ENCODE measurements at regions not wholly inside any gene's neighbourhood (a gene's known extent, or its start where the extent isn't known, plus 50 kb on each side); places are given as distances from the start of the nearest gene placed in this dataset.

DNA sequence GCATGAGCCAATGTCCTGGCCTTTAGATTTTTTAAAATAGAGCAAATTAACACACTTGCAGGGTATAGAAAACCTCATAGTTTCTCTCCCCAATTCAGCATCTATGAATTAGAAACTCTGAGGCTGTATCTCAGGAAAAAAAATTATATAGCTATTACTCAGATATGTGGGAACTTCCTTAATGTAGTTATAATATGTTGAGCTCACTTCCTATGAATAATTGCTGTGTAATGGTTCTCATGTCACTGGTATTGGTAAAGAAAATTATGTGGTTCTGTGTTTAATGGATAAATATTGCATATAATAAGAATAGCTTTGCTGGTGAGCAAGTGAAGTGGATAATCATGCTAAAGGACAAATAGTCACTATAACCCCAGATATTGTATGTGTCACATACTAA, 2019.8 kb downstream of the NCAM2 start:
- H3K36me3 ChIP-seq (ENCODE audit: control insufficient read depth in 2 of 2, insufficient read depth in 2 of 2, low read length in 1 of 2) = no peaks in the 10 kb centered on the region
- TF ChIP-seq ZZZ3 (IDR thresholded peaks at IDR 0.05; ENCODE audit: control insufficient read depth, insufficient read length, low read depth) (no peak), CUX1 (IDR thresholded peaks at IDR 0.05; ENCODE audit: insufficient replicate concordance, low read depth, low read length) (no peak), NKRF (conservative IDR thresholded peaks at IDR 0.05) (no peak)
- POLR2A ChIA-PET = no interaction called here
- in situ Hi-C loops (cut with MboI) (no loop called here), intact Hi-C loops (cut with micrococcal nuclease; ENCODE audit: unreplicated experiment) (no loop called here)
- ATAC-seq (no peak), DNase-seq (ENCODE audit: low read depth, low spot score) (no peak), FAIRE-seq (no peak)
- SMC1A ChIA-PET (ENCODE audit: uncharacterized antibody, unreplicated experiment) = no interaction called here
- no peak overlapping the region for H3K4me3 ChIP-seq
- H3K27me3 ChIP-seq (replicated peaks in 1 of 2; ENCODE audit: control insufficient read depth in 2 of 2, insufficient read depth in 2 of 2, low read length in 1 of 2) = no peaks in the 10 kb centered on the region
- CTCF ChIA-PET = interaction anchor here (1.5 kb wide), 1 partner anchor 12 kb away, joined by 3 read pairs; no protein-coding TSS in a partner anchor
- RAD21 ChIA-PET (ENCODE audit: unreplicated experiment) = no interaction called here
- no peaks in the 10 kb centered on the region for H3K4me1 ChIP-seq (ENCODE audit: control insufficient read depth, insufficient read depth, low read length)
- no peak overlapping the region for H3K9ac ChIP-seq (ENCODE audit: control insufficient read depth, insufficient read depth, low read length)
- H3K79me2 ChIP-seq (ENCODE audit: control insufficient read depth, insufficient read depth, low read length) = no peaks in the 10 kb centered on the region
- H3K9me3 ChIP-seq (replicated peaks; ENCODE audit: control insufficient read depth, insufficient read depth, low read length) = no peaks in the 10 kb centered on the region
- no peak overlapping the region for H3K27ac ChIP-seq (ENCODE audit: control insufficient read depth, insufficient read depth)
- no peak overlapping the region for H2AFZ ChIP-seq (ENCODE audit: control insufficient read depth, low read depth, low read length)
- BruUV-seq (replicated peaks) = no TSS peak
- H3K4me2 ChIP-seq (ENCODE audit: control insufficient read depth, insufficient read depth) = no peak overlapping the region
- no peaks in the 10 kb centered on the region for H4K20me1 ChIP-seq (ENCODE audit: control insufficient read depth, insufficient read depth)
